Fibroblast of lung (primary cell): ENCODE measurements at regions not wholly inside any gene's neighbourhood (a gene's known extent, or its start where the extent isn't known, plus 50 kb on each side); places are given as distances from the start of the nearest gene placed in this dataset.

Source experiments
- CTCF ChIP-seq, 2 donors: IDR thresholded peaks in 1 of 2; conservative IDR thresholded peaks in 1 of 2; 1 replicate in 1 of 2; 2 replicates in 1 of 2; pipeline ENCODE4 v1.5.1; 2011 to 2012; ENCODE audit warnings: low read length in 2 of 2, control low read depth in 1 of 2, inconsistent platforms in 1 of 2, low read depth in 1 of 2, mild to moderate bottlenecking in 1 of 2
- EZH2 ChIP-seq: IDR thresholded peaks from 2 replicates; pipeline ENCODE4 v1.5.1; 2012; ENCODE audit warnings: low read length, control low read depth, mild to moderate bottlenecking; ENCODE audit errors: missing control alignments

GRCh38 chr2:5894355-5894754 lies 202.2 kb downstream of the SOX11 start:
- TF ChIP-seq CTCF (conservative IDR thresholded peaks at IDR 0.05 in 1 of 2, IDR thresholded peaks at IDR 0.05 in 1 of 2; ENCODE audit: low read depth in 1 of 2, low read length in 2 of 2) (no peak), EZH2 (no peak)
